Transverse colon (tissue), 3 donors: ENCODE measurements at regions not wholly inside any gene's neighbourhood (a gene's known extent, or its start where the extent isn't known, plus 50 kb on each side); places are given as distances from the start of the nearest gene placed in this dataset.

Source experiments
- POLR2A ChIP-seq: fragments of 450-650 bp; IDR thresholded peaks from one replicate; pipeline ENCODE4 v1.6.1; 2016; ENCODE audit warnings: antibody characterized with exemption, mild to moderate bottlenecking, moderate library complexity
- TF ChIP-seq, protein P1 (sequence below), 5 experiments: fragments of 200-600 bp in 3 of 5; fragments of 450-650 bp in 2 of 5; sonication (generic) in 3 of 5; IDR thresholded peaks; 1 replicate in 2 of 5; 2 replicates in 3 of 5; pipeline ENCODE4 v1.5.1; 2016 to 2017; ENCODE audit warnings: antibody characterized with exemption in 5 of 5, inconsistent platforms in 3 of 5, mild to moderate bottlenecking in 2 of 5, moderate library complexity in 1 of 5

DNA sequence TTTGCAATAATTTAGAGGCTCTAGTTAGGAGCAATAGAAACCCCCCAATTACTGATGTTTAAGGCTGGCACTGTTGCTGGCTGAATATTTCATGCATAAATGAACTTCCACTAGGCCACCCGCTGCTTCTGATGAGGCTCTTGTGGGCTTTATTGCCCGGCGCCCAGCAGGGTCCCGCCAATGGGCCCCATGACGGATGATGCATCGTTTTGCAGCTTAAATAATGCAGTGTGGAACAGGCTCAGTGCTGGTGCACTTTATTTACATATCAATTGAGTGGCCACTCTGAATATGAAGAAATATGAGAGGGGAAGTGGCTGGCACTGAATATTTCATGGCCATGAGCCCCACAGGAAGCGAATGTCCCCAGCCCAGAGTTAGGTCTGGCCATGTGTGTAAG, 155.3 kb upstream of the MAFB start:
- TF ChIP-seq, protein P1, sequence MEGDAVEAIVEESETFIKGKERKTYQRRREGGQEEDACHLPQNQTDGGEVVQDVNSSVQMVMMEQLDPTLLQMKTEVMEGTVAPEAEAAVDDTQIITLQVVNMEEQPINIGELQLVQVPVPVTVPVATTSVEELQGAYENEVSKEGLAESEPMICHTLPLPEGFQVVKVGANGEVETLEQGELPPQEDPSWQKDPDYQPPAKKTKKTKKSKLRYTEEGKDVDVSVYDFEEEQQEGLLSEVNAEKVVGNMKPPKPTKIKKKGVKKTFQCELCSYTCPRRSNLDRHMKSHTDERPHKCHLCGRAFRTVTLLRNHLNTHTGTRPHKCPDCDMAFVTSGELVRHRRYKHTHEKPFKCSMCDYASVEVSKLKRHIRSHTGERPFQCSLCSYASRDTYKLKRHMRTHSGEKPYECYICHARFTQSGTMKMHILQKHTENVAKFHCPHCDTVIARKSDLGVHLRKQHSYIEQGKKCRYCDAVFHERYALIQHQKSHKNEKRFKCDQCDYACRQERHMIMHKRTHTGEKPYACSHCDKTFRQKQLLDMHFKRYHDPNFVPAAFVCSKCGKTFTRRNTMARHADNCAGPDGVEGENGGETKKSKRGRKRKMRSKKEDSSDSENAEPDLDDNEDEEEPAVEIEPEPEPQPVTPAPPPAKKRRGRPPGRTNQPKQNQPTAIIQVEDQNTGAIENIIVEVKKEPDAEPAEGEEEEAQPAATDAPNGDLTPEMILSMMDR (IDR thresholded peaks at IDR 0.05), result no peak
- no peak for TF ChIP-seq POLR2A
